ENCODE measurements at regions not wholly inside any gene's neighbourhood (a gene's known extent, or its start where the extent isn't known, plus 50 kb on each side); places are given as distances from the start of the nearest gene placed in this dataset.

GRCh38 chr2:144032566-144032965 lies 487.4 kb downstream of the ZEB2 start:
- H3K4me1 ChIP-seq, result no peaks in the 10 kb centered on the region
- H3K36me3 ChIP-seq, result no peaks in the 10 kb centered on the region
- no peak for TF ChIP-seq POLR2A (IDR thresholded peaks at IDR 0.05)
- no peak for TF ChIP-seq CTCF (IDR thresholded peaks at IDR 0.05)
- no peak for TF ChIP-seq EP300 (IDR thresholded peaks at IDR 0.05)
- TF ChIP-seq POLR2AphosphoS5 (IDR thresholded peaks at IDR 0.05), result no peak
- ATAC-seq (ENCODE audit: low FRiP score in 2 of 2), result no peak
- DNase-seq, result no peak
- H3K27ac ChIP-seq, result no peak overlapping the region
- H3K9me3 ChIP-seq, result no peaks in the 10 kb centered on the region
- no peak overlapping the region for H3K4me3 ChIP-seq
- no peaks in the 10 kb centered on the region for H3K27me3 ChIP-seq

- Histone ChIP-seq H3K4me1 (no peaks in the 10 kb centered on the region), H3K27ac (no peak overlapping the region), H3K4me3 (no peak overlapping the region), H3K27me3 (no peaks in the 10 kb centered on the region), H3K36me3 (no peaks in the 10 kb centered on the region), H3K9me3 (no peaks in the 10 kb centered on the region)
- DNase-seq (no peak), ATAC-seq (ENCODE audit: low FRiP score in 2 of 2) (no peak)
- WGBS, 2 donors, result 67 to 71% methylated on average over 5 of the region's 5 CpGs
- TF ChIP-seq POLR2AphosphoS5 (IDR thresholded peaks at IDR 0.05) (no peak), CTCF (IDR thresholded peaks at IDR 0.05) (no peak), POLR2A (IDR thresholded peaks at IDR 0.05) (no peak)
Observed at GRCh38 chr2:144030791-144031190, 489.1 kb downstream of the ZEB2 start.

GRCh38 chr2:144027593-144027992 lies 492.3 kb downstream of the ZEB2 start:
- H3K27me3 ChIP-seq, result no peaks in the 10 kb centered on the region
- H3K9me3 ChIP-seq, result no peaks in the 10 kb centered on the region
- no peak overlapping the region for H3K4me3 ChIP-seq
- no peaks in the 10 kb centered on the region for H3K4me1 ChIP-seq
- H3K27ac ChIP-seq, result no peak overlapping the region
- ATAC-seq (ENCODE audit: low FRiP score in 2 of 2) (no peak), DNase-seq (no peak)
- H3K36me3 ChIP-seq, result no peaks in the 10 kb centered on the region
- TF ChIP-seq EP300 (IDR thresholded peaks at IDR 0.05), result no peak
- TF ChIP-seq POLR2A (IDR thresholded peaks at IDR 0.05), result no peak
- no peak for TF ChIP-seq CTCF (IDR thresholded peaks at IDR 0.05)
- no peak for TF ChIP-seq POLR2AphosphoS5 (IDR thresholded peaks at IDR 0.05)
- WGBS, 2 donors, result 89 to 92% methylated on average over 4 of the region's 4 CpGs

GRCh38 chr2:144026753-144027152 lies 493.2 kb downstream of the ZEB2 start:
- H3K27me3 ChIP-seq, result no peaks in the 10 kb centered on the region
- H3K9me3 ChIP-seq, result peaks cover 0 to 6% (median 1%) of the 10 kb centered on the region in 4 donors
- H3K27ac ChIP-seq, result no peak overlapping the region
- DNase-seq (no peak), ATAC-seq (ENCODE audit: low FRiP score in 2 of 2) (no peak)
- 83 to 94% methylated on average over 1 of the region's 1 CpG for WGBS, 2 donors
- H3K4me1 ChIP-seq, result no peaks in the 10 kb centered on the region
- no peak overlapping the region for H3K4me3 ChIP-seq
- TF ChIP-seq CTCF (IDR thresholded peaks at IDR 0.05), result no peak
- no peak for TF ChIP-seq EP300 (IDR thresholded peaks at IDR 0.05)
- no peak for TF ChIP-seq POLR2AphosphoS5 (IDR thresholded peaks at IDR 0.05)
- no peak for TF ChIP-seq POLR2A (IDR thresholded peaks at IDR 0.05)
- H3K36me3 ChIP-seq, result no peaks in the 10 kb centered on the region

GRCh38 chr2:144020047-144020446 lies 499.9 kb downstream of the ZEB2 start:
- DNase-seq, result no peak
- H3K36me3 ChIP-seq, result no peaks in the 10 kb centered on the region
- TF ChIP-seq EP300 (IDR thresholded peaks at IDR 0.05) (no peak), CTCF (IDR thresholded peaks at IDR 0.05) (no peak), POLR2A (IDR thresholded peaks at IDR 0.05) (no peak), POLR2AphosphoS5 (IDR thresholded peaks at IDR 0.05) (no peak)
- no peak overlapping the region for H3K27ac ChIP-seq
- H3K27me3 ChIP-seq, result no peaks in the 10 kb centered on the region
- H3K4me1 ChIP-seq, result no peaks in the 10 kb centered on the region
- no peak for ATAC-seq (ENCODE audit: low FRiP score in 2 of 2)
- H3K4me3 ChIP-seq, result no peak overlapping the region
- WGBS, 2 donors, result 95% methylated on average over 6 of the region's 6 CpGs
- H3K9me3 ChIP-seq, result peaks cover 0 to 7% (median 1%) of the 10 kb centered on the region in 4 donors

Measured in upper lobe of left lung (tissue), 6 donors.